ENCODE measurements at regions not wholly inside any gene's neighbourhood (a gene's known extent, or its start where the extent isn't known, plus 50 kb on each side); places are given as distances from the start of the nearest gene placed in this dataset.
A peak's percentile ranks its signal among the peaks of the same experiment; 100 is the strongest.

GRCh38 chr4:138535316-138535715, 293.2 kb upstream of the SLC7A11 start:
- intact Hi-C loops (cut with DNase I) = no loop called here
- no peak for DNase-seq
- ATAC-seq = no peak

- ATAC-seq (no peak), DNase-seq (no peak)
- intact Hi-C loops (cut with DNase I) = no loop called here
These were observed 280.2 kb upstream of the SLC7A11 start for GRCh38 chr4:138522366-138522765.

DNA sequence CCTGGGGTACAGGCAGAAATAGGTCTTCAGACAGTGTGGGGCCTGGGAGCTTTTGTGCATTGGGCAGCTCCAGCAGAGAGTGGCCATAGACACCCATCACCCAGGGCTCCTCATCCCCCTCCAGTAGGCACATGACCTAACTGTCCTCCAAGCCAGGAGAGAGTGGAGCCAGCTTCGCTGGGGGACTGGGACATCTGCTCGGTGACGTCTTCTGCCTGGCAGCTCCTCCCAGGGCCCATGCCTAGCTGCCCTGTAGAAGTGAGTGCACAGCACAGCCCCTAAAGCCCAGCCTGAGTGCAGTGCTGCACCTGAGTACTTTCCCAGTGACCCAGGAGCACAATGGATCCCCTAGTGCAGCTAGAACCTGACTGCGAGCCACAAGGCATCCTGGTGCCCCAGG, 279.7 kb upstream of the SLC7A11 start:
- no peak for DNase-seq

GRCh38 chr4:138519436-138519835, 277.3 kb upstream of the SLC7A11 start:
- ATAC-seq (no peak), DNase-seq (no peak)
- intact Hi-C loops (cut with DNase I) = no loop called here

More for the DNA sequence above, 279.7 kb upstream of the SLC7A11 start:
- ATAC-seq = no peak
- intact Hi-C loops (cut with DNase I) = no loop called here

- DNase-seq (no peak), ATAC-seq (no peak)
- intact Hi-C loops (cut with DNase I) = no loop called here
These were observed 271.4 kb upstream of the SLC7A11 start for GRCh38 chr4:138513535-138513934.

- ATAC-seq (no peak), DNase-seq (no peak)
- intact Hi-C loops (cut with DNase I) = no loop called here
These were observed 270.6 kb upstream of the SLC7A11 start for GRCh38 chr4:138512756-138513155.

GRCh38 chr4:138510053-138510452, 267.9 kb upstream of the SLC7A11 start:
- no peak for DNase-seq
- intact Hi-C loops (cut with DNase I) = no loop called here
- ATAC-seq = peak in 1 of 2 donors; percentile 23

DNA sequence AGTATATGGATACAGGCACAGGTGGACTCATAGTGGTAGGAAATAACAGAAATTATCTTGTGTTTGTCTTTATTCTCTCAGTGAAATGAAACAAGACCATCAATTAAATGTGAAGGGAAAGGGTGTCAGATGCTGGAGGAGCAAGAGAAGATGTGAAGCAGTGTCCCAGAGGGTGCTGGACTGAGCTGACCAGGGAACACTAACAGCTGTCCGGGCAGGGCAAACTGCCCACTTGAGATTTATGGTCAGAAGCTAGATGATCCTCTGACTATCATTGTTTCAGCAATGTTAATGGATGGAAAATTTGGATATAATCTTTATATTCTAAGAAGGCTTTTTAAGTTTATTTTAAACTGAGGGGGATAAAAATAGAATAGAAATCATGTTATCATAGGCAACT, 267.2 kb upstream of the SLC7A11 start:
- ATAC-seq (no peak), DNase-seq (no peak)
- intact Hi-C loops (cut with DNase I) = no loop called here

DNA sequence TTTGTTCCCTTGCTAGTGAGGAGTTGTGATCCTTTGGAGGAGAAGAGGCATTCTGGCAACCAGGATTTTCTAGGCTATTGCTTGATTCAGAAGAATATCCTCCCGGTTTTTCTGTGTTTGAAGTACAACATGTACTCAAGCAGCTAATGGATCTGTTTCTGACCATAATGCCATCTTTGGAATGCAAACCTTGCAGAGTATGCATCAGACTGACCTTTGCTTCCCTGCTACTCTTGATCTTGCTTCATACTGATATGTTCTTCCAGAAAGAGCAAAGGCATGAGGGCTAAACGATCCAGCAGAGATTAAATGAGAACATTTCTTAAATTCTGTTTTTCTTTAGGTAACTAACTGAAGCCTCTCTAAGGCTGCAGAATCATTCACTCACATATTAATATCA, 265.4 kb upstream of the SLC7A11 start:
- DNase-seq (no peak), ATAC-seq (no peak)
- intact Hi-C loops (cut with DNase I) = no loop called here

GRCh38 chr4:138501614-138502013, 259.5 kb upstream of the SLC7A11 start:
- no peak for DNase-seq
- ATAC-seq = no peak
- intact Hi-C loops (cut with DNase I) = no loop called here

DNA sequence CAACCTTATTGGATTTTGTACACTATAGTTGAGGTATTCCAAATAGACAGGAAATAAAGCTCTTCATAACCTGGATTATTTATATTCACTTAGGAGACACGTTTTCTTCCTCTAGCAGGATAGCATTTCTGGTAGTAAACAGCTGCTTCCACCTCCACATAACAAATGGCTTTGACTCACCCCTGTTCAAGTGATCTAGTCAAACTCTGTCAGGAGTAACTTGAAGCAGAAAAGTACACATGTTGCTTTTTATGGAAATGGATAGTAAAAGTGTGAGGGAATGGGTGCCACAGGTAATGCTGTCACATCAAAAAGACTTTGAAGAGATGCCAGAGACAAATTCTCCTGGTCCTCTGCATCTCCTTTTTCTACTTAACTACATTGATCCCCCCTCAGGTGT, 258.7 kb upstream of the SLC7A11 start:
- intact Hi-C loops (cut with DNase I) = no loop called here
- no peak for ATAC-seq
- no peak for DNase-seq

- intact Hi-C loops (cut with DNase I) = no loop called here
- ATAC-seq = no peak
- no peak for DNase-seq
These were observed 257.5 kb upstream of the SLC7A11 start for GRCh38 chr4:138499627-138500026.

DNA sequence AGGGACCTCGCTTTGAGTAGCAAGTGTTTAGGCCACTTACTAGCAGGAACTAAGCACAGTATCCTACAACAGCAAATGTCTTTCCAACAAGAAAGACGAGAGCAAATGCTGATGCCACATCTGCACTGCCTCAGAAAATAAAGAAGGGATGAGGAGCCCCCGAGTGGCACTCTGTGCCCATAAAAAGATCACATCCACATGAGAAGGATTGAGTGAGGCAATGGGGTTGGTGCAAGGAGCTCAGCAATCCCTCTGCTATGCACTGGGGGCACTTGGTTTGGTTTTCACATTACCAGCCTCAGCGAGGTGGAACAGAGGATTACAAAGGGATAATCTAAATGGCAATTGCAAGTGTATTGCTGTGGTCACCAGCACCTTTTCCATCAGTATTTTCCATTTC, 252.8 kb upstream of the SLC7A11 start:
- no peak for DNase-seq
- intact Hi-C loops (cut with DNase I) = no loop called here
- ATAC-seq = peak; percentile 44 to 45

DNA sequence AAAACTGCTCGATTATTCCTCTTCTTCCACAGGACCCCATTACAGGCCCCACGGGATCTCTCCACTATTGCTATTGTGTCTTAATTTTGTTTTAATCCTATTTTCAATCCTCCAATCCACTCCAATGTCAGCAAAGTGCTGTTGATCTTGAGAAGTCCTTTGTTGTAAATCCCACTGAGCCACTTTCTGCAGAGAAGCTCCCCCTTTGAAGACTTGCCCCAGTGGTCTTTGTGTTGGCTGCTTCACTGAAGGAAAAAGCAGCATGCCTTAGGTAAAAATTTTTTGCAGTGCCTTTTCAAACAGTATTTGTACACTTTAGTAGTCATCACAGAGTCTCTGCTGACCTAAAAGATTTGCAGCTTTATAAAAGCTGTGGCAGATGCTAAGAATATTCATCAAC, 252.0 kb upstream of the SLC7A11 start:
- intact Hi-C loops (cut with DNase I) = no loop called here
- ATAC-seq (no peak), DNase-seq (no peak)

DNA sequence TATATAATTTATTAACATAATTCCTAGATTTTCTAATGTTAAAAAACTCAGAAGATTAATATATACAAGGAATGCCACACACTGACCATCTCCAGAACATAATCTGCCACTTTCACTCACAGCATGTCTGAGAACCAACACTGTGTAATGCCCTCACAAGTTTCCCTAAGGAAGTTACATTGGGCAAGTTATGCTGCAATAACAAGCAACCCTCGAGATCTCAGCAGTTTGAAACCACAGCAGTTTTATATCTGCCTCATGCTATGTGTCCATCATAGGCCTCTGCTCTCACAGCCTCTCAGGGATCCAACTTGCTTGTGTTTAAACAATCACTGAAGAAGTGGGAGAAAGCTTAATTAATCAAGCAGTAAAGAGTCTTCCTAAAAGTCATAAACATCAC, 250.0 kb upstream of the SLC7A11 start:
- ATAC-seq (no peak), DNase-seq (no peak)
- intact Hi-C loops (cut with DNase I) = no loop called here

- intact Hi-C loops (cut with DNase I) = no loop called here
- no peak for ATAC-seq
These were observed 246.4 kb upstream of the SLC7A11 start for GRCh38 chr4:138488533-138488932.

DNA sequence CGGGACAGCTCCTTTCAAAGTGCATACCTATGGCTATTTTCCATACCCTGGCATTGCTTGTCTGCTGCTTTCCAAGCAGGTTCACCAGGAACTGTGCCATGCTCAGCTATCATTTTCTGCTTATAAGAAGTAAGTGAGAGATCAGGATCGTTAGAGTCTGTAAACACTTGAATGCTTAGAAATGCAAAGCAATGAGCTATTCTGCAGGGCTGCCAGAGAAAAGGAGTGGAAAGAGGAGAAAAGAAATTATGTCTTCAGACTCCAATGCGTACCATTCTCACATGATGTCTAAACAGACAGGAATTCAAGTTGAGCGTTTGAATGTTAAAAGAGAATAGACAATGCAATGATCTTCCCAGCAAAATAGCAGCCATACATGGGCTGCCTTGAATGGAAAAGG, 245.5 kb upstream of the SLC7A11 start:
- no peak for ATAC-seq
- DNase-seq = no peak
- intact Hi-C loops (cut with DNase I) = no loop called here

More at GRCh38 chr4:138488533-138488932, 246.4 kb upstream of the SLC7A11 start:
- DNase-seq = no peak

- no peak for DNase-seq
- intact Hi-C loops (cut with DNase I) = no loop called here
- ATAC-seq = no peak
These were observed 245.1 kb upstream of the SLC7A11 start for GRCh38 chr4:138487230-138487629.

- no peak for DNase-seq
- intact Hi-C loops (cut with DNase I) = no loop called here
- ATAC-seq = no peak
These were observed 243.3 kb upstream of the SLC7A11 start for GRCh38 chr4:138485498-138485897.

- ATAC-seq (no peak), DNase-seq (no peak)
- intact Hi-C loops (cut with DNase I) = no loop called here
These were observed 233.0 kb upstream of the SLC7A11 start for GRCh38 chr4:138475116-138475515.

GRCh38 chr4:138473339-138473738, 231.2 kb upstream of the SLC7A11 start:
- DNase-seq = no peak
- intact Hi-C loops (cut with DNase I) = no loop called here
- ATAC-seq = no peak

All from left cardiac atrium (tissue), 4 donors.